ENCODE measurements at regions not wholly inside any gene's neighbourhood (a gene's known extent, or its start where the extent isn't known, plus 50 kb on each side); places are given as distances from the start of the nearest gene placed in this dataset.

DNA sequence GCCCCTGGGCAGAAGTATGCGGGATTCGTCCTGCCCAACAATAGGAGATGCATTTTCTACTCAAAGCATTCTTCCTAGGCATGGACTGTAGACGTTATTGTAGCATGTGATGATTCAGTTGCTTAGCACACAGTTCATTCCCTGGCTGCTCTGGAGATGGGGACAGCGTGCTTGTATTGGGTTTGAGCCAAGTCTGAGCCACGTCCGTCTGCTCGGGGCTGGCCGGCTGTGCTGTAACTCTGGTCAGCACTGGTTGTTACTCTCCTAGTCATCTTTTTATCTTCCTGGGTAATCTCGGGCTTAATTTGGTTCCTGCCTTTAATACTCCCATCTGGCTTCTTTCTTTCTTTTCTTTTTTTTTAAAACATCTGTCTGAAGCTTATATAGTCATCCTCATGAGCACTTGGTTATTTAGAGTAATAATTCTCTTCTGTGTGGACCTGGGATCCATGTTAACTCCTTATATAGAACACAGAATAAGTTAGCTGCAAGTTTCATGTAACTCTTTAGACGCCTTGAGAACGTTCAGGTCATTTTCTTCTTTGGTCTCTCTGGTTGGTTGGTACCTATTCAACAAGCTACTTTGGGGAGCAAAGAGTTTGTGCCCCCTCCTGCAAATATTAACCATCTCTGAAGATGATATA lies 118.8 kb upstream of the RPS23 start:
- TF ChIP-seq MTA3 (IDR thresholded peaks at IDR 0.05; ENCODE audit: borderline replicate concordance) (no peak), XRCC5 (IDR thresholded peaks at IDR 0.05; ENCODE audit: low read depth, low read length) (no peak), SPI1 (IDR thresholded peaks at IDR 0.05; ENCODE audit: borderline replicate concordance, low read depth, low read length) (no peak), EP300 (IDR thresholded peaks at IDR 0.05; ENCODE audit: low read length) (no peak), RAD21 (CRISPR knock-in tag; conservative IDR thresholded peaks at IDR 0.05 in 1 of 2, IDR thresholded peaks at IDR 0.05 in 1 of 2) (peak in 1 of 2 experiments; percentile 34; a peak in 1 of 4 replicates)
- TF ChIP-seq, protein P1, sequence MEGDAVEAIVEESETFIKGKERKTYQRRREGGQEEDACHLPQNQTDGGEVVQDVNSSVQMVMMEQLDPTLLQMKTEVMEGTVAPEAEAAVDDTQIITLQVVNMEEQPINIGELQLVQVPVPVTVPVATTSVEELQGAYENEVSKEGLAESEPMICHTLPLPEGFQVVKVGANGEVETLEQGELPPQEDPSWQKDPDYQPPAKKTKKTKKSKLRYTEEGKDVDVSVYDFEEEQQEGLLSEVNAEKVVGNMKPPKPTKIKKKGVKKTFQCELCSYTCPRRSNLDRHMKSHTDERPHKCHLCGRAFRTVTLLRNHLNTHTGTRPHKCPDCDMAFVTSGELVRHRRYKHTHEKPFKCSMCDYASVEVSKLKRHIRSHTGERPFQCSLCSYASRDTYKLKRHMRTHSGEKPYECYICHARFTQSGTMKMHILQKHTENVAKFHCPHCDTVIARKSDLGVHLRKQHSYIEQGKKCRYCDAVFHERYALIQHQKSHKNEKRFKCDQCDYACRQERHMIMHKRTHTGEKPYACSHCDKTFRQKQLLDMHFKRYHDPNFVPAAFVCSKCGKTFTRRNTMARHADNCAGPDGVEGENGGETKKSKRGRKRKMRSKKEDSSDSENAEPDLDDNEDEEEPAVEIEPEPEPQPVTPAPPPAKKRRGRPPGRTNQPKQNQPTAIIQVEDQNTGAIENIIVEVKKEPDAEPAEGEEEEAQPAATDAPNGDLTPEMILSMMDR (IDR thresholded peaks at IDR 0.05 in 2 of 3, conservative IDR thresholded peaks at IDR 0.05 in 1 of 3; ENCODE audit: insufficient read depth in 2 of 3, low read depth in 1 of 3, low read length in 3 of 3): no peak; a peak in 1 of 6 replicates
- TF ChIP-seq, protein P2, sequence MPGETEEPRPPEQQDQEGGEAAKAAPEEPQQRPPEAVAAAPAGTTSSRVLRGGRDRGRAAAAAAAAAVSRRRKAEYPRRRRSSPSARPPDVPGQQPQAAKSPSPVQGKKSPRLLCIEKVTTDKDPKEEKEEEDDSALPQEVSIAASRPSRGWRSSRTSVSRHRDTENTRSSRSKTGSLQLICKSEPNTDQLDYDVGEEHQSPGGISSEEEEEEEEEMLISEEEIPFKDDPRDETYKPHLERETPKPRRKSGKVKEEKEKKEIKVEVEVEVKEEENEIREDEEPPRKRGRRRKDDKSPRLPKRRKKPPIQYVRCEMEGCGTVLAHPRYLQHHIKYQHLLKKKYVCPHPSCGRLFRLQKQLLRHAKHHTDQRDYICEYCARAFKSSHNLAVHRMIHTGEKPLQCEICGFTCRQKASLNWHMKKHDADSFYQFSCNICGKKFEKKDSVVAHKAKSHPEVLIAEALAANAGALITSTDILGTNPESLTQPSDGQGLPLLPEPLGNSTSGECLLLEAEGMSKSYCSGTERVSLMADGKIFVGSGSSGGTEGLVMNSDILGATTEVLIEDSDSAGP (CRISPR knock-in tag; IDR thresholded peaks at IDR 0.05): no peak
- TF ChIP-seq, protein P3, sequence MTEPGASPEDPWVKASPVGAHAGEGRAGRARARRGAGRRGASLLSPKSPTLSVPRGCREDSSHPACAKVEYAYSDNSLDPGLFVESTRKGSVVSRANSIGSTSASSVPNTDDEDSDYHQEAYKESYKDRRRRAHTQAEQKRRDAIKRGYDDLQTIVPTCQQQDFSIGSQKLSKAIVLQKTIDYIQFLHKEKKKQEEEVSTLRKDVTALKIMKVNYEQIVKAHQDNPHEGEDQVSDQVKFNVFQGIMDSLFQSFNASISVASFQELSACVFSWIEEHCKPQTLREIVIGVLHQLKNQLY (CRISPR knock-in tag; conservative IDR thresholded peaks at IDR 0.05): no peak
- TF ChIP-seq, protein P4, sequence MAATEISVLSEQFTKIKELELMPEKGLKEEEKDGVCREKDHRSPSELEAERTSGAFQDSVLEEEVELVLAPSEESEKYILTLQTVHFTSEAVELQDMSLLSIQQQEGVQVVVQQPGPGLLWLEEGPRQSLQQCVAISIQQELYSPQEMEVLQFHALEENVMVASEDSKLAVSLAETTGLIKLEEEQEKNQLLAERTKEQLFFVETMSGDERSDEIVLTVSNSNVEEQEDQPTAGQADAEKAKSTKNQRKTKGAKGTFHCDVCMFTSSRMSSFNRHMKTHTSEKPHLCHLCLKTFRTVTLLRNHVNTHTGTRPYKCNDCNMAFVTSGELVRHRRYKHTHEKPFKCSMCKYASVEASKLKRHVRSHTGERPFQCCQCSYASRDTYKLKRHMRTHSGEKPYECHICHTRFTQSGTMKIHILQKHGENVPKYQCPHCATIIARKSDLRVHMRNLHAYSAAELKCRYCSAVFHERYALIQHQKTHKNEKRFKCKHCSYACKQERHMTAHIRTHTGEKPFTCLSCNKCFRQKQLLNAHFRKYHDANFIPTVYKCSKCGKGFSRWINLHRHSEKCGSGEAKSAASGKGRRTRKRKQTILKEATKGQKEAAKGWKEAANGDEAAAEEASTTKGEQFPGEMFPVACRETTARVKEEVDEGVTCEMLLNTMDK (IDR thresholded peaks at IDR 0.05; ENCODE audit: borderline replicate concordance, insufficient read depth, low read depth, low read length, poor library complexity, severe bottlenecking): no peak
- TF ChIP-seq, protein P5, sequence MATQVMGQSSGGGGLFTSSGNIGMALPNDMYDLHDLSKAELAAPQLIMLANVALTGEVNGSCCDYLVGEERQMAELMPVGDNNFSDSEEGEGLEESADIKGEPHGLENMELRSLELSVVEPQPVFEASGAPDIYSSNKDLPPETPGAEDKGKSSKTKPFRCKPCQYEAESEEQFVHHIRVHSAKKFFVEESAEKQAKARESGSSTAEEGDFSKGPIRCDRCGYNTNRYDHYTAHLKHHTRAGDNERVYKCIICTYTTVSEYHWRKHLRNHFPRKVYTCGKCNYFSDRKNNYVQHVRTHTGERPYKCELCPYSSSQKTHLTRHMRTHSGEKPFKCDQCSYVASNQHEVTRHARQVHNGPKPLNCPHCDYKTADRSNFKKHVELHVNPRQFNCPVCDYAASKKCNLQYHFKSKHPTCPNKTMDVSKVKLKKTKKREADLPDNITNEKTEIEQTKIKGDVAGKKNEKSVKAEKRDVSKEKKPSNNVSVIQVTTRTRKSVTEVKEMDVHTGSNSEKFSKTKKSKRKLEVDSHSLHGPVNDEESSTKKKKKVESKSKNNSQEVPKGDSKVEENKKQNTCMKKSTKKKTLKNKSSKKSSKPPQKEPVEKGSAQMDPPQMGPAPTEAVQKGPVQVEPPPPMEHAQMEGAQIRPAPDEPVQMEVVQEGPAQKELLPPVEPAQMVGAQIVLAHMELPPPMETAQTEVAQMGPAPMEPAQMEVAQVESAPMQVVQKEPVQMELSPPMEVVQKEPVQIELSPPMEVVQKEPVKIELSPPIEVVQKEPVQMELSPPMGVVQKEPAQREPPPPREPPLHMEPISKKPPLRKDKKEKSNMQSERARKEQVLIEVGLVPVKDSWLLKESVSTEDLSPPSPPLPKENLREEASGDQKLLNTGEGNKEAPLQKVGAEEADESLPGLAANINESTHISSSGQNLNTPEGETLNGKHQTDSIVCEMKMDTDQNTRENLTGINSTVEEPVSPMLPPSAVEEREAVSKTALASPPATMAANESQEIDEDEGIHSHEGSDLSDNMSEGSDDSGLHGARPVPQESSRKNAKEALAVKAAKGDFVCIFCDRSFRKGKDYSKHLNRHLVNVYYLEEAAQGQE (IDR thresholded peaks at IDR 0.05; ENCODE audit: borderline replicate concordance): peak; percentile 65
- TF ChIP-seq, protein P5 (CRISPR knock-in tag; IDR thresholded peaks at IDR 0.05; ENCODE audit: low read depth): no peak
